GM20000 (cell line): ENCODE measurements at regions not wholly inside any gene's neighbourhood (a gene's known extent, or its start where the extent isn't known, plus 50 kb on each side); places are given as distances from the start of the nearest gene placed in this dataset.

Source experiments
- DNase-seq: peaks from one replicate; pipeline ENCODE4 v3.0.0; 2012; ENCODE audit warnings: low spot score
- TF ChIP-seq, protein P1 (sequence below): IDR thresholded peaks from 2 replicates; pipeline ENCODE4 v1.5.1; 2012; ENCODE audit warnings: mild to moderate bottlenecking, control low read depth; ENCODE audit errors: extremely low read depth, missing control alignments

DNA sequence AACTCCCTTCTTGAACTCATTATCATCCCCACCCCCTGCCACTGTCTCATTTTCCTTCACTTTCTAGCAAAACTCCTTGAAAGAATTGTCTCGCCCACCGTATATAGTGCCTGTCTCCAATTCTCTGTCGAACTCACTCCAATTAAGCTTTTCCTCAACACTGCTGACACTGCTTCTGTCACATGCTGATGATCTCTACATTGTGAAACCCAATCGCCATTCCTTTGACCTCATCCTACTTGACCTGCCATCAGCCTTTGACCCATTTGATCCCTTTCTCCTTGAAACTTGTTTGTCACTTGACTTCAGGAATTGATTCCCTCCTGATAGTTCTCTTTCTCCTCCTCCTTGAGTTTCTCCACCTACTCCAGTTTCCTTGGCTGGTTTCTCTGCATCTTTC, 54.8 kb downstream of the CCDC71L start:
- DNase-seq: no peak
- TF ChIP-seq, protein P1, sequence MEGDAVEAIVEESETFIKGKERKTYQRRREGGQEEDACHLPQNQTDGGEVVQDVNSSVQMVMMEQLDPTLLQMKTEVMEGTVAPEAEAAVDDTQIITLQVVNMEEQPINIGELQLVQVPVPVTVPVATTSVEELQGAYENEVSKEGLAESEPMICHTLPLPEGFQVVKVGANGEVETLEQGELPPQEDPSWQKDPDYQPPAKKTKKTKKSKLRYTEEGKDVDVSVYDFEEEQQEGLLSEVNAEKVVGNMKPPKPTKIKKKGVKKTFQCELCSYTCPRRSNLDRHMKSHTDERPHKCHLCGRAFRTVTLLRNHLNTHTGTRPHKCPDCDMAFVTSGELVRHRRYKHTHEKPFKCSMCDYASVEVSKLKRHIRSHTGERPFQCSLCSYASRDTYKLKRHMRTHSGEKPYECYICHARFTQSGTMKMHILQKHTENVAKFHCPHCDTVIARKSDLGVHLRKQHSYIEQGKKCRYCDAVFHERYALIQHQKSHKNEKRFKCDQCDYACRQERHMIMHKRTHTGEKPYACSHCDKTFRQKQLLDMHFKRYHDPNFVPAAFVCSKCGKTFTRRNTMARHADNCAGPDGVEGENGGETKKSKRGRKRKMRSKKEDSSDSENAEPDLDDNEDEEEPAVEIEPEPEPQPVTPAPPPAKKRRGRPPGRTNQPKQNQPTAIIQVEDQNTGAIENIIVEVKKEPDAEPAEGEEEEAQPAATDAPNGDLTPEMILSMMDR: no peak

DNA sequence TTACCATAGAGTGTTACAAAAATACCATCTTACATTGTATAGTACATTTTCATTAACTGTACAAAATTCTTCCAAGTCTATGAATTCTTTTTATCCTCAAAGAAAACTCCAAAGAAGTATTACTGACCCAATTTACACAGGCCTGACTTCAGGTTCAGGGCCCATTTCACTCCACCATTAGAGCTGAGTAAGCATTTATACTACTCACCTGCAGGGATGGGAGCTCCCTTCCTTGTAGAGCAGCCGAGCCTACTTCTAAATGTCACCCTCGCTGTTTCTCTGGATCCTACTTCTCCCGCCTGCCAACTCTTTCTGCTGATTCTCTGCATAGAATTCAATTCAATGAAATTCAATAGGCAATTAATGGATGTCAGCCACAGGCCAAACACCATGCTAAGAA, 56.0 kb downstream of the CCDC71L start:
- TF ChIP-seq, protein P1: no peak

DNA sequence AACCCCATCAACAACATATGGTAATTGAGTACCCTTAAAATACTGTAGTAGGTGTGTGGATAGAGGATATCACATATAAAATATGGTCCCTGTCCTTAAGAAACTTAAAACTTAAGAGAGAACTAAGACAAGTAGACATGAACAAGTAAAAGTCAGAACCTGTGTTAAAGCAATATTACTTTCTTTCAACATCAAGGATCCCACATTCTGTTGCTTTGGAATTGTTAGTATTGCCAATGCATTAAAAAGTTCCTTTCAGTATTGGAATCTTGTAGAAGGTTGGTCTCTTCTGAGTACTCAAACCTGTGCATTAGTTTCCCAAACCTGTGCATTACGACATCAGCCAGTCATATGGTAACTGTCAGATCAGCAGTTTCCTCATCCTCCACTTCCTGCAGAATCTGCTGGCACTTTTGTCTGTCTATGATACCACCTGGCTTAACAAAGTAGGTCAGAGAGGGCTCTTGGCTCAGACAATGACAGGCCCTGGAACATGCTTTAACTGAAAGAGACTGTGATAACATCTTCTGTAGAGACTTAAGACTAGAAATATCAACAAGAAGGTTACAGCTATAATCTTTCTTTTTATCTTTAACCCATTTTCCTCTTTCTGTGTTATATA, 56.5 kb downstream of the CCDC71L start:
- TF ChIP-seq, protein P1: no peak
- DNase-seq: no peak

More for the DNA sequence above, 56.0 kb downstream of the CCDC71L start:
- DNase-seq: no peak

DNA sequence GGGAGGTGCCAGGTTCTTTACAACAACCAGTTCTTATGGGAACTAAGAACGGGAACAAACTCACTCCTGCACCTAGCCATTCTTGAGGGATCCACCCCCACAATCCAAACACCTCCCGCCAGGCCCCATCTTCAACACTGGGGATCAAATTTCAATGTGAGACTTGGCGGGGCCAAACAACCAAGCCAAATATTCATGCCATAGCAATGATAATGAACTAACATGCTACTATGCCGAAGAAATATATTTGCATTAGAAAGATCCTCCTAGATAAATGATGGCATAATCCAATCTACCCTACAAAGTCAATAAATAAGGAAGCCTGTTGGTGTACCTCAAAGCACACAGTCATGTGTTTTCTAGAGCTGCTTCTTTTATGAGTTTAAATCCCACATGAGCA, 57.6 kb downstream of the CCDC71L start:
- TF ChIP-seq, protein P1: no peak
- no peak for DNase-seq

DNA sequence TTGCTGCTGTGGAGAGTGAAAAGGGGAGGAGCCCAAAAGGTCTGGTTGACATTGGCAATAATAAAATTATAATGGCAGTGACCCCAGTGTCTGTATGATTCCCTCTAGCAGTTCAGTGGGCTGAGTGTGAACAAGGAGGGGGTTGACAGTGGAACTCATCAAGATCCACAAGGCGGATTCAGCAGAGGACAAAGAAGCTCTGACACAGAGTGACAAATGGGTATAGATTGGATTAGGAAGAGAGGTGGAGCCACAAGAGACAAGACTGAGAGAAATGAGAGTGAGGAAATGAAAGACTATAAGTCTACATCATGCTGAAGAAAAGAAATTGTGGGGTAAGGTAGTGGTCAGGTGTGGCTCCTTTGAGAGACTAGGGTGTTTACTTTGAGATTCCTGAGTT, 58.9 kb downstream of the CCDC71L start:
- TF ChIP-seq, protein P1: no peak
- no peak for DNase-seq

DNA sequence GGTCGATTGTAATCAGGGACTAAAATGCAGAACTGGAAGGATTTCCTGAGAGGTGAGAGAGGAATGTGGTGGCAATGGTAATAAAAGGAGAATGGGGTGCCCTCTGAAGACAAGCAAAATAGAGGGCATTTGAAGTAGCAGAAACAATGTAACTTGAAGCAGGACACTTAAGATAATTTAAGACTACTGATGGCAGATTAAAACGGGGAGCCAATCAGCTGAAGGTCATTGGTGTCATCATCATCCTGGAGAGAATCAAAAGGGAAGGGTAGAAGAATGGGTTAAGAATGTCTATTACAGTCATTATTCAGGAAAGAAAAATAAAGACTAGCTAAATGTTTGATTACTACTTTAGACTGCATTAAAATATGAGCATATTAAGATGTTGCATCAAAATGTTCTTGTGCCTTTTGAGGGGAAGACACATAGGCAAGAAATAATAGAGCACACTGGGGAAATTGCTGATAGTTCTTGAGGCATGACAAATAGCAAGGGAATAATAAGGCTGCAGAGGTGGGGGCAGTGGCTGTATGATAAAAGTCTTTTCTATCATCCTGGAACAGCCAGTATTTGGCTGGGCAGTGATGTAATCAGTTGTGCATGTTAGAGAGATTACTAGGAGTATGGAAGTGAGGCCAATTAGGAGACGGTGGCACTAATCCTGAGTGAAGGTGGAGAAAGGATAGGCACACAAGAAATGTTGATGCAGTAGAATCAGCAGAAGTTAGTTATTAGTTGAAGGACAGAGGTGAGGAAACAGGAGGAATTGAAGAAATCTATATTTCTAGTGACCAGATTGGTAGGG, 60.2 kb downstream of the CCDC71L start:
- DNase-seq: no peak

DNA sequence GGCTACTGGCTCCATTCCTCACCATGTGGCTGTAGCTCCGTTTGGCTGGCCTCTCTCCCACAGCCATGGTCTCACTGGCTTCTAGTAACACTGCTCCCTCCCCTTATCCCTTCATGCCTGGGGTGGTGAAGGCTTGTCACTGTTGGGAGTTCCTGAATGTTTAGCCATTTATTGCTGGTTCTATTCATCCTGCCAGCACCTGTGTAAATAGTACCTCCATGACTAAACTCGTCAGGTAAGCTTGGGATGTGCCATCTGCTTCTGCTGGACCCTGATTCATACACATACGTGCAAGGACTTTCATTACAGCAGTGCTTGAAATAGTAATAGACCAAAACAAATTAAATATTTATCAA, 61.6 kb downstream of the CCDC71L start:
- DNase-seq: no peak
- TF ChIP-seq, protein P1: no peak

More for the DNA sequence above, 60.2 kb downstream of the CCDC71L start:
- TF ChIP-seq, protein P1: no peak
